Neural progenitor cell (in vitro differentiated cells): ENCODE measurements at regions not wholly inside any gene's neighbourhood (a gene's known extent, or its start where the extent isn't known, plus 50 kb on each side); places are given as distances from the start of the nearest gene placed in this dataset.

ENCODE experiments used
- DNase-seq: peaks from one replicate; pipeline ENCODE4 v3.0.0-alpha.2; 2016; ENCODE audit warnings: low spot score
- H2AFZ ChIP-seq: fragments of 200-600 bp; sonication (generic); replicated peaks from 2 replicates; pipeline ENCODE4 v1.6.1; 2016; ENCODE audit warnings: antibody characterized with exemption
- H3F3A ChIP-seq: fragments of 200-600 bp; sonication (generic); 2 replicates; pipeline ENCODE4 v1.6.1; 2016; ENCODE audit warnings: antibody characterized with exemption, low read depth
- H3K27ac ChIP-seq: fragments of 200-600 bp; sonication (generic); 2 replicates; pipeline ENCODE4 v1.5.1; 2016; ENCODE audit warnings: mild to moderate bottlenecking
- H3K27me3 ChIP-seq: fragments of 200-600 bp; sonication (generic); 2 replicates; pipeline ENCODE4 v1.6.1; 2016; ENCODE audit warnings: mild to moderate bottlenecking, moderate library complexity
- H3K36me3 ChIP-seq: fragments of 200-600 bp; sonication (generic); 2 replicates; pipeline ENCODE4 v1.5.1; 2016
- H3K4me1 ChIP-seq: fragments of 200-600 bp; sonication (generic); 2 replicates; pipeline ENCODE4 v1.6.1; 2016; ENCODE audit warnings: mixed run types
- H3K4me2 ChIP-seq: fragments of 200-600 bp; sonication (generic); 2 replicates; pipeline ENCODE4 v1.6.1; 2016
- H3K4me3 ChIP-seq: fragments of 200-600 bp; sonication (generic); 2 replicates; pipeline ENCODE4 v1.5.1; 2016
- H3K79me2 ChIP-seq: fragments of 200-600 bp; sonication (generic); 2 replicates; pipeline ENCODE4 v1.6.1; 2016; ENCODE audit warnings: low read depth
- H3K9ac ChIP-seq: fragments of 200-600 bp; sonication (generic); 2 replicates; pipeline ENCODE4 v1.6.1; 2016
- H3K9me3 ChIP-seq: fragments of 200-600 bp; sonication (generic); 2 replicates; pipeline ENCODE4 v1.5.1; 2016; ENCODE audit warnings: low read depth
- H4K20me1 ChIP-seq: fragments of 200-600 bp; sonication (generic); 2 replicates; pipeline ENCODE4 v1.6.1; 2016; ENCODE audit warnings: low read depth
- H3K27ac Mint-ChIP-seq: 3 replicates; pipeline ENCODE4 v1.8.0; 2021; ENCODE audit warnings: mixed read lengths
- H3K27me3 Mint-ChIP-seq: 2 replicates; pipeline ENCODE4 v1.8.0; 2022; ENCODE audit warnings: low read depth, mild to moderate bottlenecking, inconsistent platforms, moderate library complexity, mixed read lengths; ENCODE audit not compliant: insufficient read depth
- H3K36me3 Mint-ChIP-seq: 3 replicates; pipeline ENCODE4 v1.8.0; 2021; ENCODE audit warnings: mixed read lengths
- H3K4me1 Mint-ChIP-seq: 3 replicates; pipeline ENCODE4 v1.8.0; 2021; ENCODE audit warnings: mixed read lengths
- H3K4me3 Mint-ChIP-seq: 3 replicates; pipeline ENCODE4 v1.8.0; 2021; ENCODE audit warnings: mild to moderate bottlenecking, moderate library complexity, mixed read lengths
- H3K9me3 Mint-ChIP-seq: 3 replicates; pipeline ENCODE4 v1.8.0; 2020; ENCODE audit warnings: mixed read lengths
- CTCF ChIP-seq: fragments of 200-600 bp; sonication (generic); IDR thresholded peaks from 2 replicates; pipeline ENCODE4 v1.5.1; 2017; ENCODE audit warnings: antibody characterized with exemption, mild to moderate bottlenecking
- EZH2 ChIP-seq: fragments of 200-600 bp; sonication (generic); IDR thresholded peaks from 2 replicates; pipeline ENCODE4 v1.6.1; 2017; ENCODE audit warnings: antibody characterized with exemption, mild to moderate bottlenecking, moderate library complexity
- EZH2phosphoT487 ChIP-seq: fragments of 200-600 bp; sonication (generic); IDR thresholded peaks from 2 replicates; pipeline ENCODE4 v1.6.1; 2017; ENCODE audit warnings: antibody characterized with exemption

- Histone ChIP-seq H3K27me3 (no peaks in the 10 kb centered on the region), H2AFZ (no peak overlapping the region), H3K9ac (no peak overlapping the region), H3K9me3 (no peaks in the 10 kb centered on the region), H3K4me1 (no peaks in the 10 kb centered on the region), H3K27ac (no peak overlapping the region), H3K79me2 (no peaks in the 10 kb centered on the region), H3F3A (no peaks in the 10 kb centered on the region), H4K20me1 (no peaks in the 10 kb centered on the region), H3K36me3 (no peaks in the 10 kb centered on the region), H3K4me3 (no peak overlapping the region), H3K4me2 (no peak overlapping the region)
- Mint-ChIP-seq H3K9me3 (peaks cover 2% of the 10 kb centered on the region), H3K36me3 (no peaks in the 10 kb centered on the region), H3K4me3 (no peak overlapping the region), H3K27me3 (peaks cover 3% of the 10 kb centered on the region), H3K27ac (no peak overlapping the region), H3K4me1 (peaks cover 6% of the 10 kb centered on the region)
- no peak for DNase-seq
- TF ChIP-seq EZH2 (no peak), CTCF (no peak), EZH2phosphoT487 (no peak)
These were observed 156.7 kb upstream of the KLF6 start for GRCh38 chr10:3941676-3942075.

- DNase-seq = no peak
- H3K27me3 Mint-ChIP-seq = peaks cover 3% of the 10 kb centered on the region
- Histone ChIP-seq H3K27me3 (no peaks in the 10 kb centered on the region), H3K9me3 (no peaks in the 10 kb centered on the region), H3K4me3 (no peak overlapping the region), H2AFZ (no peak overlapping the region), H3K36me3 (no peaks in the 10 kb centered on the region), H3K9ac (no peak overlapping the region), H3K79me2 (no peaks in the 10 kb centered on the region), H3K27ac (no peak overlapping the region), H3F3A (no peaks in the 10 kb centered on the region), H3K4me2 (no peak overlapping the region), H4K20me1 (no peaks in the 10 kb centered on the region), H3K4me1 (no peaks in the 10 kb centered on the region)
- no peak overlapping the region for H3K27ac Mint-ChIP-seq
- H3K36me3 Mint-ChIP-seq = no peaks in the 10 kb centered on the region
- TF ChIP-seq EZH2phosphoT487 (no peak), CTCF (no peak)
- H3K4me1 Mint-ChIP-seq = no peaks in the 10 kb centered on the region
- H3K4me3 Mint-ChIP-seq = no peak overlapping the region
- no peaks in the 10 kb centered on the region for H3K9me3 Mint-ChIP-seq
These were observed 151.5 kb upstream of the KLF6 start for GRCh38 chr10:3936422-3937040.

GRCh38 chr10:3935933-3936359 is 150.9 kb upstream of the KLF6 start:
- H3K9ac ChIP-seq = no peak overlapping the region
- H3K79me2 ChIP-seq = no peaks in the 10 kb centered on the region
- no peaks in the 10 kb centered on the region for H3K9me3 ChIP-seq
- Mint-ChIP-seq H3K27me3 (peaks cover 3% of the 10 kb centered on the region), H3K36me3 (no peaks in the 10 kb centered on the region), H3K9me3 (no peaks in the 10 kb centered on the region), H3K27ac (no peak overlapping the region), H3K4me3 (no peak overlapping the region), H3K4me1 (peaks cover 2% of the 10 kb centered on the region)
- no peak for TF ChIP-seq CTCF
- H3K4me1 ChIP-seq = no peaks in the 10 kb centered on the region
- H3K4me2 ChIP-seq = no peak overlapping the region
- no peak overlapping the region for H3K4me3 ChIP-seq
- DNase-seq = no peak
- H3K36me3 ChIP-seq = no peaks in the 10 kb centered on the region
- H4K20me1 ChIP-seq = no peaks in the 10 kb centered on the region
- no peaks in the 10 kb centered on the region for H3F3A ChIP-seq
- no peak overlapping the region for H2AFZ ChIP-seq
- no peaks in the 10 kb centered on the region for H3K27me3 ChIP-seq
- H3K27ac ChIP-seq = no peak overlapping the region
